Epithelial cell of proximal tubule (primary cell): ENCODE measurements at regions not wholly inside any gene's neighbourhood (a gene's known extent, or its start where the extent isn't known, plus 50 kb on each side); places are given as distances from the start of the nearest gene placed in this dataset.

ENCODE experiments used
- DNase-seq: peaks from one replicate; pipeline ENCODE4 v3.0.0-alpha.2; 2011; ENCODE audit warnings: low read depth
- H3K4me3 ChIP-seq: 2 replicates; pipeline ENCODE4 v1.5.1; 2011; ENCODE audit warnings: low read depth, mild to moderate bottlenecking, low read length
- CTCF ChIP-seq: conservative IDR thresholded peaks from 2 replicates; pipeline ENCODE4 v1.5.1; 2012; ENCODE audit warnings: low read depth, mild to moderate bottlenecking, low read length

- no peak for TF ChIP-seq CTCF
- H3K4me3 ChIP-seq = no peak overlapping the region
- no peak for DNase-seq
These were observed 151.9 kb upstream of the MAF start for GRCh38 chr16:79752396-79752795.

- no peak overlapping the region for H3K4me3 ChIP-seq
- TF ChIP-seq CTCF = no peak
- no peak for DNase-seq
These were observed 151.1 kb upstream of the MAF start for GRCh38 chr16:79751471-79752184.

GRCh38 chr16:79750311-79750710 is 149.8 kb upstream of the MAF start:
- no peak for TF ChIP-seq CTCF
- no peak for DNase-seq
- no peak overlapping the region for H3K4me3 ChIP-seq

- no peak overlapping the region for H3K4me3 ChIP-seq
- DNase-seq = no peak
- no peak for TF ChIP-seq CTCF
These were observed 148.1 kb upstream of the MAF start for GRCh38 chr16:79748629-79749028.

GRCh38 chr16:79747688-79748087 is 147.2 kb upstream of the MAF start:
- DNase-seq = no peak
- TF ChIP-seq CTCF = no peak
- no peak overlapping the region for H3K4me3 ChIP-seq

GRCh38 chr16:79740252-79740651 is 139.7 kb upstream of the MAF start:
- H3K4me3 ChIP-seq = no peak overlapping the region
- no peak for TF ChIP-seq CTCF
- DNase-seq = no peak

GRCh38 chr16:79735271-79735670 is 134.7 kb upstream of the MAF start:
- no peak overlapping the region for H3K4me3 ChIP-seq
- DNase-seq = no peak
- TF ChIP-seq CTCF = no peak
